ENCODE measurements at regions not wholly inside any gene's neighbourhood (a gene's known extent, or its start where the extent isn't known, plus 50 kb on each side); places are given as distances from the start of the nearest gene placed in this dataset.
"Not testable (repeated sequence)": the region's sequence is repeated elsewhere in the genome, so short reads cannot be mapped to it uniquely, and the experiment has no call there.

DNA sequence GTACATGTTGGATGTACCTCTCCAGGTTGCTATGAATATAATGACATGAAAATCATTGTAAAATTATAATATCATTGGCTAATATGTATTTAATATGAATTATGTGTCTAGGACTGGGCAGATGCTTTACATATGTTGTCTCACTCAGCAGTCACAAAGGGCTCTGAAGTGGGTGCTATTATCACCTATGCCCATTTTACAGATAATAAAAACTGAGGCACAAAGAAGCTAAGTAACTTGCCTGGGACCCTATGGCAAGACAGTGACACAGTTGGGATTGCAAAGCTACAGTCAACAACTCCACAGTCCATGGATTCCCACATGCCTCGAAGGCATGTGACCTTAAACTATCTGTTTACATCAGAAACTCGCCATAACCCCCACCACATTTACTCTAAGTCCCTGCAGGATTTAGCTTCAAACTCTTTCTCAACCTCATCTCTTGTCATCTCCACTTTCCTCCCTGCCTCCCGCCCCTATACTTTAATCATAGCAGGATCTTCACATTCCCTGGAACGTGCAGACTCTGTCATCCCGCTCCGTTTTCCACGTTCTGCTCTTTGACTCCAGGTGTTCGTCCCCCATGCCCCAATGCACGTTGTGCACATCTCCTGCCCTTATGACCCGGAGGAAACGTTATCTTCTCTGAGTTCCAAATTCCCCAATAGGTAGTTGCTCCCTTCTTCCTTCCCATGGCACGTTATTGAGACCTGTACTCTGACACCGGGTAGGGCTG, 143.0 kb upstream of the NRIP1 start:
- no peak for DNase-seq (ENCODE audit: low spot score)

DNA sequence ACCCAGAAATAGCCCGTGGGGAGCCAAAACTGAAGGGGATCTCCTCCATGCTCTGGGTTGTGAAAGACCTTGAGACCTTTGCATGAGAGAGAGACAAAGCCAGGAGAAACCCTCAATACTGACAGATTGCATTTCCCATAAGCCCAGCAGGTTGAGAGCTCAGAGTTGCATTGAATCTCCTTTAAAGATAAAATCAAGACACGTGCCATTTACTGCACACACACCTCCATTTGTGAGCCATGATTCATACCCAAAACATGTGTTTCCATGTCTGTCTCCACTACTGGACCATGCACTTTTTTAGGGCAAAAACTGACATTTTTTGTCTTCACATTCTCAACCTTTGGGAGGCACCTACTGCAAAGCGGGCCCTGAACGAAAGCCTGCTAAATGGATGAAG, 144.0 kb upstream of the NRIP1 start:
- TF ChIP-seq, protein P1, sequence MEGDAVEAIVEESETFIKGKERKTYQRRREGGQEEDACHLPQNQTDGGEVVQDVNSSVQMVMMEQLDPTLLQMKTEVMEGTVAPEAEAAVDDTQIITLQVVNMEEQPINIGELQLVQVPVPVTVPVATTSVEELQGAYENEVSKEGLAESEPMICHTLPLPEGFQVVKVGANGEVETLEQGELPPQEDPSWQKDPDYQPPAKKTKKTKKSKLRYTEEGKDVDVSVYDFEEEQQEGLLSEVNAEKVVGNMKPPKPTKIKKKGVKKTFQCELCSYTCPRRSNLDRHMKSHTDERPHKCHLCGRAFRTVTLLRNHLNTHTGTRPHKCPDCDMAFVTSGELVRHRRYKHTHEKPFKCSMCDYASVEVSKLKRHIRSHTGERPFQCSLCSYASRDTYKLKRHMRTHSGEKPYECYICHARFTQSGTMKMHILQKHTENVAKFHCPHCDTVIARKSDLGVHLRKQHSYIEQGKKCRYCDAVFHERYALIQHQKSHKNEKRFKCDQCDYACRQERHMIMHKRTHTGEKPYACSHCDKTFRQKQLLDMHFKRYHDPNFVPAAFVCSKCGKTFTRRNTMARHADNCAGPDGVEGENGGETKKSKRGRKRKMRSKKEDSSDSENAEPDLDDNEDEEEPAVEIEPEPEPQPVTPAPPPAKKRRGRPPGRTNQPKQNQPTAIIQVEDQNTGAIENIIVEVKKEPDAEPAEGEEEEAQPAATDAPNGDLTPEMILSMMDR (IDR thresholded peaks at IDR 0.05; ENCODE audit: extremely low read depth, missing control alignments): no peak
- DNase-seq (ENCODE audit: low spot score): no peak

More for the DNA sequence above, 143.0 kb upstream of the NRIP1 start:
- TF ChIP-seq, protein P1 (IDR thresholded peaks at IDR 0.05; ENCODE audit: extremely low read depth, missing control alignments): no peak

DNA sequence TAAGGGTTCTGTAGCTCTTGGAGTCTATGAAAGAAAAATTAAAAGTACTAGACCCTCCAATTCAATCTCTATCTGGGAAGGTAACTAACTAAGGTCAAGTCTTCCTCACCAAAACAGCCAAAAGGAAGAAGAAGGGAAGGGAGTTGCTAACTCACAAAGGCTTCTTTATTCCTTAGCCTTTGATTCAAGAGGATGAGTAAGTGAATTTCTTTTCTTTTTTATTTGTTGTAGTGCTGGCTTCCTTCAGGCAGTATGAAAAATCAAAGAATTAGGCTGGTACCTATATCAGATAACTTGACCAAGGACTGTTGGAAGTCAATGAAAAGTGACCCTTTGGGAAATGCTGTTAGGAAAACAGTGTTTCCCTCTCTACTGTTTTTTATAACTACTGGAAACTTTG, 144.4 kb upstream of the NRIP1 start:
- TF ChIP-seq, protein P1 (IDR thresholded peaks at IDR 0.05; ENCODE audit: extremely low read depth, missing control alignments): no peak

DNA sequence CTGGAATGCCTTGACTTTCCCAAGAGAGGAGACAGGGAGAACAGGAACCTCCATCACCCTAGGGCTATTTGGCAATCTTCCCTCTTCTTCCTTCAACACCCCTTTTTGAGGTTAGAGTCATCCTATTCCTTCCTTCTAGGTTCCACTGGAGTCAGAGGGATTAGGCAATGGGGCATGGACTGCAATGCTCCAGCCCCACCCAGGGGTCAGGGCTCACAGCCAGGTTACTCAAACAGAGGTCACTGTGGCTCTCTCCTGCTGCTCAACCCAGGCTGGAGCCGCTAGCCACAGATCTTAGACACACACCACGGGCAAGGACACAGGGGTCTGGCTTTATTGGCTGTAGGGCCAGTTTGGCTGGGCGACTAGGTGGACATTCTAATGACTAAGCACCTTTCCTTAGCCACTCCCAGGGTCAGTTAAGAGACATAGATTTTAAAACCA, 145.5 kb upstream of the NRIP1 start:
- DNase-seq (ENCODE audit: low spot score): no peak
- TF ChIP-seq, protein P1 (IDR thresholded peaks at IDR 0.05; ENCODE audit: extremely low read depth, missing control alignments): no peak

More for the DNA sequence above, 144.4 kb upstream of the NRIP1 start:
- DNase-seq (ENCODE audit: low spot score): no peak

DNA sequence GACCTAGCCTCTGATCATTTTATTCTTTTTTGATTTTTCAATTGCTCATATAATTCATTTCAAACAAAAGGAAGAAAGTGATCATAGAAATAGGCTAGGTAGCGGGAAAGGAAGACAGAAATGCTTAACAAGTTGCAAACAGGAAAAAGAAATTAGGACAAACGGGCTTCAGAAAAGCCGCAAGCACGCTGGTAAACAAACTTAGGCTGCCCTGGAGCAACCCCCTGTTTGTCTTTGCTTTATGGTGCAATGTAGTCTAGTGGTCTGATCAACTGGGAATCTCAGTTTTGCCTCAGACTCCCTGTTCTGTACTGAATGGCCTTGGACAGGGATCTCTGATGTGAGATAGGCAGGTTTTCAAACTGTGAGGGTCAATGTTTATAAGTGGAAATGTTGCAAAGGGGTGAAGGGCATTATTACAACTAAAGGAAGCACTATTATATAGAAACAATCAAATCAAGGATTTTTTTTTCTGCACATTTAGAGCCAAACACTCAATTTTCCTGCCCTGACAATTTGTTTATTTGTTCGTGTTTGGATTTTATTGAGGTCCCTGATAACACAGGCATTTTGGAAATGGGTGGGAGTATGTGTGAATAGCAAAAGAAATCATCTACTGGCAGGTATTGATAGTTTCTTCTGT, 146.8 kb upstream of the NRIP1 start:
- TF ChIP-seq, protein P1 (IDR thresholded peaks at IDR 0.05; ENCODE audit: extremely low read depth, missing control alignments): no peak

GRCh38 chr21:15212206-15212605, 147.4 kb upstream of the NRIP1 start:
- TF ChIP-seq, protein P1 (IDR thresholded peaks at IDR 0.05; ENCODE audit: extremely low read depth, missing control alignments): no peak

More for the DNA sequence above, 146.8 kb upstream of the NRIP1 start:
- DNase-seq (ENCODE audit: low spot score): no peak

DNA sequence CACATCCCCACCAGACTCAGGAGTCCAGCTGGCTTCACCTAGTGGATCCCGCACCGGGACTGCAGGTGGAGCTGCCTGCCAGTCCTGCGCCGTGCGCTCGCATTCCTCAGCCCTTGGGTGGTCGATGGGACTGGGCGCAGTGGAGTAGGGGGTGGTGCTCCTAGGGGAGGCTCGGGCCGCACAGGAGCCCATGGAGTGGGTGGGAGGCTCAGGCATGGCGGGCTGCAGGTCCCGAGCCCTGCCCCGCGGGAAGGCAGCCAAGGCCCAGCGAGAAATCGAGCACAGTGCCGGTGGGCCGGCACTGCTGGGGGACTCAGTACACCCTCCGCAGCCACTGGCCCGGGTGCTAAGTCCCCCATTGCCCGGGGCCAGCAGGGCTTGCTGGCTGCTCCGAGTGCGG, 153.7 kb upstream of the NRIP1 start:
- not testable (repeated sequence) for DNase-seq (ENCODE audit: low spot score)

More at GRCh38 chr21:15212206-15212605, 147.4 kb upstream of the NRIP1 start:
- DNase-seq (ENCODE audit: low spot score): no peak

Measured in GM20000 (cell line).